RWPE2 (cell line): ENCODE measurements at regions not wholly inside any gene's neighbourhood (a gene's known extent, or its start where the extent isn't known, plus 50 kb on each side); places are given as distances from the start of the nearest gene placed in this dataset.
"Not testable (repeated sequence)": the region's sequence is repeated elsewhere in the genome, so short reads cannot be mapped to it uniquely, and the experiment has no call there.

Experiments used
- ATAC-seq: fragments of 200-7000 bp; cut with Tn5 transposase; 3 replicates; pipeline ENCODE4 v1.9.1; 2021; ENCODE audit warnings: low read depth
- DNase-seq: peaks from one replicate; pipeline ENCODE4 v3.0.0-alpha.2; 2020; ENCODE audit warnings: low spot score
- H3K27ac ChIP-seq: fragments of 450-650 bp; 2 replicates; pipeline ENCODE4 v1.5.1; 2017; ENCODE audit warnings: mild to moderate bottlenecking; ENCODE audit not compliant: poor library complexity, severe bottlenecking
- H3K27me3 ChIP-seq: fragments of 250-450 bp; sonication (Bioruptor Pico); 2 replicates; pipeline ENCODE4 v1.5.1; 2021; ENCODE audit warnings: mild to moderate bottlenecking, moderate library complexity; ENCODE audit not compliant: insufficient read depth, poor library complexity, severe bottlenecking
- H3K36me3 ChIP-seq: fragments of 250-450 bp; sonication (Bioruptor Pico); 2 replicates; pipeline ENCODE4 v1.5.1; 2020; ENCODE audit warnings: low read depth, mild to moderate bottlenecking, moderate library complexity
- H3K4me1 ChIP-seq: fragments of 250-450 bp; sonication (Bioruptor Pico); 2 replicates; pipeline ENCODE4 v1.5.1; 2021; ENCODE audit warnings: mild to moderate bottlenecking, moderate library complexity; ENCODE audit not compliant: insufficient read depth, poor library complexity, severe bottlenecking
- H3K4me3 ChIP-seq: fragments of 250-450 bp; sonication (Bioruptor Pico); 2 replicates; pipeline ENCODE4 v1.5.1; 2021; ENCODE audit warnings: mild to moderate bottlenecking, moderate library complexity; ENCODE audit not compliant: severe bottlenecking
- H3K9me3 ChIP-seq: fragments of 250-450 bp; sonication (Bioruptor Pico); 2 replicates; pipeline ENCODE4 v1.5.1; 2021; ENCODE audit warnings: mild to moderate bottlenecking, moderate library complexity; ENCODE audit not compliant: severe bottlenecking
- CTCF ChIP-seq: fragments of 450-650 bp; IDR thresholded peaks from one replicate; pipeline ENCODE4 v1.5.1; 2017; ENCODE audit warnings: mild to moderate bottlenecking, moderate library complexity; ENCODE audit not compliant: poor library complexity, severe bottlenecking

- H3K4me1 ChIP-seq = peaks cover 17% of the 10 kb centered on the region
- no peak overlapping the region for H3K4me3 ChIP-seq
- no peaks in the 10 kb centered on the region for H3K9me3 ChIP-seq
- no peak for DNase-seq
- no peaks in the 10 kb centered on the region for H3K36me3 ChIP-seq
- ATAC-seq = no peak
- H3K27ac ChIP-seq = no peak overlapping the region
- TF ChIP-seq CTCF = no peak
- no peaks in the 10 kb centered on the region for H3K27me3 ChIP-seq
Observed at GRCh38 chr13:50226515-50227155, 211.4 kb downstream of the KCNRG start.

DNA sequence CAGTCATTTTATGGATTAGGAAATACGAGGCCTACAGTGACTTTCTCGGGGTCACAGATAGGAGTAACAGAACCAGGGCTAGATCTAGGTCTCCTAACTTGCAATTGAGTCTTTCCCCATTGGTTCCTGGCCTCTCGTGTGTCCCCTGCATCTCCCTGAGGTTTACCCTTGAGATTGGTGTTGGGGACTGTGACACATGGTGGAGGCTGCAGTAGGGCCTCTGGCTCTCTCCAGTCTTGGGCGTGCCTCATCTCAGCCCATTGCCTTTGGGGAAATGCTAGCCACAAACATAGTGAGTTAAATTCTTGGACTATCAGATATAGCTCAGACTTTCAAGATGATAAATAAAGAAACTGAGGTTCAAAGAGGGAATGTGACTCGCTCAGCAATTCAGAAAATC lies 212.1 kb downstream of the KCNRG start:
- H3K4me3 ChIP-seq = no peak overlapping the region
- no peak for TF ChIP-seq CTCF
- H3K4me1 ChIP-seq = peaks cover 17% of the 10 kb centered on the region
- H3K27ac ChIP-seq = no peak overlapping the region
- DNase-seq (no peak), ATAC-seq (no peak)
- no peaks in the 10 kb centered on the region for H3K36me3 ChIP-seq
- no peaks in the 10 kb centered on the region for H3K9me3 ChIP-seq
- no peaks in the 10 kb centered on the region for H3K27me3 ChIP-seq

- Histone ChIP-seq H3K27me3 (no peaks in the 10 kb centered on the region), H3K36me3 (no peaks in the 10 kb centered on the region), H3K4me1 (peaks cover 17% of the 10 kb centered on the region), H3K9me3 (no peaks in the 10 kb centered on the region), H3K4me3 (no peak overlapping the region), H3K27ac (no peak overlapping the region)
- no peak for TF ChIP-seq CTCF
- ATAC-seq (no peak), DNase-seq (no peak)
Observed at GRCh38 chr13:50228527-50228926, 213.3 kb downstream of the KCNRG start.

DNA sequence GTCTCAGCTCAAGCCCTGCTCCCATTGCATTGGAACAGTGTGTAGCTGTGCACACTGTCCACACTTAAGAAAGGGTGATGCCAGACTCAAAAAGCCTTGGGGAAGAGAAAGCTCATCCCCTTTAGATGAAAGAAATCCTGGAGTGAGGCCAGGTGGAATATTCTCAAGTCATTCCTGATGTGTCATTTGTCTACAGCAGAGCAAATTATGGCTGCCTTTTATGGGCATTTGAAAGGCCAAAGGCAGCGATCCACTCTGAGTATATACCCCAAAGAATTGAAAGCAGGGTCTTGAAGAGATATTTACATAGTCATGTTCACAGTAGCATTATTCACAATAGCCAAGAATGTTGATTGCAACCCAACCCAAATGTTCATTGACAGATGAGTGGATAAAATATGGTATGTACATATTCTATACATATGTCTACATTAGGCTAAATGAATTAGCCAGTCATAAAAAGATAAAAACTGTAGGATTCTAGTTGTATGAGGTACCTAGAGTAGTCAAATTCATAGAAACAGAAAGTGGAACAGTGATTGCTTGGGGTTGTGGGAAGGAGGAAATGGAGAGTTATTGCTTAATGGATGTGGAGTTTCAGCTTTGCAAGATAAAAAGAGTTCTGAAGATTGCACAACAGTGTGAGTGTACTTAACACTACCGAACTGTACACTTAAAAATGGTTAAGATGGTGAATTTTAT lies 214.9 kb downstream of the KCNRG start:
- no peak overlapping the region for H3K27ac ChIP-seq
- no peaks in the 10 kb centered on the region for H3K27me3 ChIP-seq
- H3K4me1 ChIP-seq = peaks cover 9% of the 10 kb centered on the region
- no peaks in the 10 kb centered on the region for H3K9me3 ChIP-seq
- DNase-seq (no peak), ATAC-seq (0 out of 3 replicates have a peak, but pooled peaks have one; percentile 44)
- no peak for TF ChIP-seq CTCF
- H3K4me3 ChIP-seq = no peak overlapping the region
- no peaks in the 10 kb centered on the region for H3K36me3 ChIP-seq

GRCh38 chr13:50230662-50230978 lies 215.4 kb downstream of the KCNRG start:
- Histone ChIP-seq H3K9me3 (no peaks in the 10 kb centered on the region), H3K4me1 (peaks cover 9% of the 10 kb centered on the region), H3K4me3 (no peak overlapping the region), H3K27ac (no peak overlapping the region), H3K36me3 (no peaks in the 10 kb centered on the region), H3K27me3 (no peaks in the 10 kb centered on the region)
- no peak for ATAC-seq
- no peak for TF ChIP-seq CTCF
- DNase-seq = no peak

DNA sequence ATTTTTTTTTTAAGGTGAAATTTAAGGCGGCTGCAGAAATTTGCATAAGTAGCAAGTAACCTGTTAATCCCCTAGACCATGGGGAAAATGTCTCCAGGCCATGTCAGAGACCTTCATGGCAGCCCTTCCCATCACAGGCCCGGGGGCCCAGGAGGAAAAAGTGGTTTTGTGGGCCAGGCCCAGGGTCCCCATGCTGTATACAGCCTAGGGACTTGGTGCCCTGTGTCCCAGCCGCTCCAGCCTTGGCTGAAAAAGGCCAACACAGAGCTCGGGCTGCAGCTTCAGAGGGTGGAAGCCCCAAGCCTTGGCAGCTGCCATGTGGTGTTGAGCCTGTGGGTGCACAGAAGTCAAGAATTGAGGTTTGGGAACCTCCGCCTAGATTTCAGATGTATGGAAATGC lies 218.3 kb downstream of the KCNRG start:
- H3K4me3 ChIP-seq, ATAC-seq, H3K27me3 ChIP-seq, H3K9me3 ChIP-seq, H3K27ac ChIP-seq, H3K4me1 ChIP-seq, H3K36me3 ChIP-seq, DNase-seq: not testable (repeated sequence)
